ENCODE measurements at regions not wholly inside any gene's neighbourhood (a gene's known extent, or its start where the extent isn't known, plus 50 kb on each side); places are given as distances from the start of the nearest gene placed in this dataset.
"Not testable (repeated sequence)": the region's sequence is repeated elsewhere in the genome, so short reads cannot be mapped to it uniquely, and the experiment has no call there.

DNA sequence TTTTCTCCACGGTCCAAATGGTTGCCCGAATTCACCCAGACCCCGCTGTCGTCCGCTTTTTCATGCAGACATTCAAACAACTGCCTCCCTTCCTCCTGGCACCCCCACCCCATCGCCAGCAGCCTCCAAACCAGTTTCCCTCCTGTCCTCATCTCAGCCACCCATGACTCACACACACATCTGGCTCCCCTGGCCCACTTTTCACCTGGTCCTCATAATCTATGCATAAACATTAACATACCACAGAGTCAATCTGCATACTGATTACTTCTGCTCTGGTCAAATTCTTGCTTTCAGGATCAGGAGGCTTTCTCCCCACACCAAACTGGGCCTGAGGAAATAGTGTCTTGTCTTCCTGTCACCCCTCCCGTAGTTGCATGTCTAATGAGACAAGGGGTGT is 142.0 kb downstream of the OR4F15 start:
- H3K4me1 ChIP-seq, H3K4me3 ChIP-seq, DNase-seq: not testable (repeated sequence)

DNA sequence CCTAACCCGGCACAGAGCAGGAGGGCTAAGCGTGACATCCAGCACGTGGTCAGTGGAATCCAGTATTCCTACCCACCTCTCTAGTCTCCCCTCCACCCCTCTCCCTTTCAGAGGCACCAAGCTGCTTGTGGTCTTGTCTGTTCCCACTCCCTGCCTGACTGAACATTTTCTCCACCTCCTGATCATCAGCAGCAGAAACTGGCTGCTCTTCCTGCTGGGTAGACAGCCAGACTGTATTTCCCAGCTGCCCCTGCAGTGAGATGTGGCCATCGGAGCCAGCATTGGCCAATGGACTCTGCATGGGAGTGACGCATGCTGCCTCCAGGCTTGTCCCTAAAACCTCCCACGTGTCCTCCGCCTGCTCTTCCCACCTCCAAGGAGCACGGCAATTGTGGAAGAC is 143.8 kb downstream of the OR4F15 start:
- intact Hi-C loops (cut with DNase I); DNase-seq; H3K36me3 ChIP-seq: not testable (repeated sequence)

More for the DNA sequence above, 142.0 kb downstream of the OR4F15 start:
- H3K27ac ChIP-seq; H3K36me3 ChIP-seq; H3K9me3 ChIP-seq; H3K27me3 ChIP-seq; ATAC-seq; intact Hi-C loops (cut with DNase I): not testable (repeated sequence)
- WGBS, 2 donors, result 0% methylated on average over 1 of the region's 7 CpGs; no CpG with 5 or more reads in 1 of the 2 donors

DNA sequence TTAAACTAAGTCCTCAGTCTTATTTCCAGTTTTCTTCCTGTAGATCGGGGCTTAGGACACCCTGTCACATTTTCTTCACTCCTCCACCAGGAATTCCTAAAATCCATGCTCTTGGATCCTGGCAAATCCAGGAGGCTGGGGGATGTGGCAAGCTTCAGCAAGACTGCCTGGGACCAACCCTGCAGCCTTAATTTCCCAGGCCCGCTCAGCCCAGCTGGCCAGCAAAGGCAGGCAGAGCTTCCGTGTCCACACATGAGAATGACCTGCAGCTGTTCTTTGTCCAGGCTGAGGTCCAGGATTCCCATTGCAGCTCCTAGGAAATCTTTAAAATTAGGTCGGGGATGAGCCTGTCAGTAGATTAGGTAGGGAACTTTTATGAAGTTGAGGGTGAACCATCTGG is 146.7 kb downstream of the OR4F15 start:
- H3K9me3 ChIP-seq; H3K4me3 ChIP-seq; H3K36me3 ChIP-seq; intact Hi-C loops (cut with DNase I); ATAC-seq; H3K27me3 ChIP-seq; H3K27ac ChIP-seq; H3K4me1 ChIP-seq; DNase-seq: not testable (repeated sequence)
- WGBS, 2 donors, result 59 to 71% methylated on average over 2 of the region's 4 CpGs

More for the DNA sequence above, 143.8 kb downstream of the OR4F15 start:
- H3K4me3 ChIP-seq, H3K27ac ChIP-seq, ATAC-seq, H3K4me1 ChIP-seq, H3K9me3 ChIP-seq, H3K27me3 ChIP-seq: not testable (repeated sequence)
- WGBS, 2 donors, result 42 to 90% methylated on average over 2 to 4 of the region's 8 CpGs

DNA sequence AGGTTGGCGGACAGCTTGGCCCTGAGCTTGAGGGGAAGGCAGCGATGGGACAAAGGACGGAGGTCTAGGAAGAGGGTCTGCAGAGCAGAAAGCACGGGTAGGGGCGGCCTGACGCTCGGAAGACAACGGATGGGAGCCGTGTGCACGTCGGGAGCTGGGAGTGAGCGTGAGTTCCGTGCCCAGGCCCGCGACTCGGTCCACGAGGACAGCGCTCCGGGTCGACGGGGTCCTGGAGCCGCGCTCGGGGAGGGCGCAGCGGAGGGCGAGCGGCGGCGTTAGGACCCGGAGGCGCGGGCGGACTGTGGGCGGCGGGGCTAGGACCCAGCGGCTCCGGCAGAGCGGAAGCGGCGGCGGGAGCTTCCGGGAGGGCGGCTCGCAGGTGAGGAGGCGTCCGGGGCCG is 149.3 kb downstream of the OR4F15 start:
- WGBS, 2 donors, result no CpG with 5 or more reads among the region's 48 CpGs
- H3K4me3 ChIP-seq, result peak overlapping the region in 2 of 10 donors; percentile 53 to 54
- not testable (repeated sequence) for H3K27ac ChIP-seq

DNA sequence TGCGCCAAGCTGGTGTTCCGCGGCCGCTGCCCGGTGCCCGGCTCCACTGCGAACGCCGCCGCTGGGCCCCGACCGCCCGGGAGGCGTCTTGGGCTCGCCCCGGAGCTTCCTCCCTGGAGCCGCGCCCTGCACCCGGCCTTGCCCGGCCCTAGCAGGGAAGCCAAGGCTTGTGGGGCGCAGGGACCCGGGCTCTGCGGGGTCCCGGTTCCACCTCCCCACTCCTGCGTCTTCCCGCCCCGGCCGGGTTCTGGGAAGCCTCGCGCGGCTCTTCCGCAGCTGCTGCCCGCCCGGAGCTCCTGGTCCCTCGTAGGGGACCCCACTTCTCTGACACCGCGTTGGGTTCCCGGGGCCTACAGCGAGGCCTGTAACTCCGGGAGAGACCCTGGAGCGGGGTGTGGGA is 149.8 kb downstream of the OR4F15 start:
- ATAC-seq; H3K9me3 ChIP-seq; DNase-seq; intact Hi-C loops (cut with DNase I); H3K27me3 ChIP-seq; H3K36me3 ChIP-seq: not testable (repeated sequence)
- H3K4me1 ChIP-seq, result peaks cover 2 to 23% (median 8%) of the 10 kb centered on the region in 9 donors
- WGBS, 2 donors, result 0% methylated on average over 11 of the region's 41 CpGs; no CpG with 5 or more reads in 1 of the 2 donors
- H3K4me3 ChIP-seq, result peak overlapping the region in 4 of 10 donors; percentile 19 to 60 (median 38)
- H3K27ac ChIP-seq, result peak overlapping the region in 1 of 10 donors; percentile 66

More for the DNA sequence above, 149.3 kb downstream of the OR4F15 start:
- intact Hi-C loops (cut with DNase I); H3K27me3 ChIP-seq; H3K36me3 ChIP-seq; ATAC-seq; DNase-seq; H3K9me3 ChIP-seq: not testable (repeated sequence)
- H3K4me1 ChIP-seq, result peaks cover 2 to 23% (median 8%) of the 10 kb centered on the region in 9 donors

DNA sequence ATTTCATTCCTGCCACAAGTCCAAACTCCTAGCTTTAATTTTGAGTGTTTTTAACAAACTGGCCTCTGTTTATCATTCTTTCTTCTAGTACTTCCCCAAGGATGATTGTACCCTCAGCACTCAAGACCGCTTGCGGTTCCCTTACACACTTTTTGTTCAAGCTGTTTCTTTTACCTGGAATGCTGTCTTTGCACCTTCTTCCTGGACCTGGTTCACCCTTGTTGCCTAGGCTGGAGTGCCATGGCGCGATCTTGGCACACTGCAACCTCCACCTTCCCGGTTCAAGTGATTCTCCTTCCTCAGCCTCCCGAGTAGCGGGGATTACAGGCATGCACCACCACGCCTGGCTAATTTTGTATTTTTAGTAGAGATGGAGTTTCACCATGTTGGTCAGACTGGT is 151.7 kb downstream of the OR4F15 start:
- H3K27me3 ChIP-seq; DNase-seq; H3K36me3 ChIP-seq; intact Hi-C loops (cut with DNase I); H3K4me3 ChIP-seq; ATAC-seq; H3K27ac ChIP-seq; H3K9me3 ChIP-seq: not testable (repeated sequence)
- peaks cover 2 to 23% (median 8%) of the 10 kb centered on the region in 9 donors for H3K4me1 ChIP-seq
- WGBS, 2 donors, result 93 to 98% methylated on average over 5 to 6 of the region's 8 CpGs

DNA sequence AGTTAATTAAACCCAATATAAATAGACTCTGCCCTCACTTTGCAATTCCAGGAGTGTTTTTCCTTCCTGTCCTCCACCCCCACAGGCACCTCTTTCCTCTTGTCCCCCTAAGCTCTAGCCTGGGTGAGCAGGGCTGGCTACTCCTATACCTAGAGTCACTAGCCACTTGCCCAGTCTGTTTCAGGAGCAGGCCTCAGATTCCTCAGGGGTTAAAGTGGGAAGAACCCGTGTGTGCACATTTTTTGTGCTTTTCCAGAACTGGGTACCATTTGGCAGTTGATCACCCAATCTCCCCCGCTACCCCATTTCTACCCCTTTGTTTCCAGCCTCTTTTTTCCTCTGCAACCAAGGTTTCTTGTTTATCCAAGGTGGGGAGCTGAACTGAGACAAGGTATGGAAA is 153.4 kb downstream of the OR4F15 start:
- DNase-seq; H3K27ac ChIP-seq; intact Hi-C loops (cut with DNase I); H3K27me3 ChIP-seq; H3K4me3 ChIP-seq; H3K36me3 ChIP-seq; H3K9me3 ChIP-seq; ATAC-seq: not testable (repeated sequence)
- WGBS, 2 donors, result 77 to 79% methylated on average over 2 of the region's 2 CpGs
- peaks cover 2 to 23% (median 8%) of the 10 kb centered on the region in 9 donors for H3K4me1 ChIP-seq

DNA sequence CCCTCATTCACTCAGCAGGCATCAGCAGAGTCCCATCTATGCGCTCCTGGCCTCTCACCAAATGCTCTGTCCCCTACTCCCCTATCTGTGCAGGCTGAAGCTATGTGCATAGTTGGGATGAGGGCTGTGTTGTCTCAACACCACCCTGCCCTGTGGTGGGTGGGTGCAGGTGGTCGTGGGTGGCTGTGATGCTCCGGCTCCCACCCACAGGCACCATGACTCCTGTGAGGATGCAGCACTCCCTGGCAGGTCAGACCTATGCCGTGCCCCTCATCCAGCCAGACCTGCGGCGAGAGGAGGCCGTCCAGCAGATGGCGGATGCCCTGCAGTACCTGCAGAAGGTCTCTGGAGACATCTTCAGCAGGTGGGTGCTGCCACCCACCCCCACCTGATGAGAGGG is 153.9 kb downstream of the OR4F15 start:
- H3K27ac ChIP-seq, result not testable (repeated sequence)
- WGBS, 2 donors, result 90 to 92% methylated on average over 5 to 8 of the region's 8 CpGs

DNA sequence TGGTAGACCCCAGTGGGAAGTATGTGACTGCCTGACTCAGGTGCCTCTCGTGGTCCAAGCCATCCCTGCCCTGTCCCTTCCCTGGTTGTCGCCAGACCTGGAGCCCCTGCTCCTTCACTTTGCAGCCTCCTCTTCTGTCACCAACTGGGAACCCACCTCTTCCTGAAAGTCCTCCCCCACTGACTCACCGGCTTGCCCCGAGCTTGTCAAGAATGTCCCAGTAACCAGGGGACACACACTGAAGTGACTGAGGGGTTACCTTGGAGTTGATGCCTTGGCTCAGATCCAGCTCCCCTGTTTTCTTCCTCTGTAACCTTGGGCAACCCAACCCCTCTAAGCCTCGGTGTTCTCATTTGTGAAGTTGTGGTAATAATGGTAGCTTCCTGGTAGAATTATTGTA is 155.4 kb downstream of the OR4F15 start:
- intact Hi-C loops (cut with DNase I); H3K4me3 ChIP-seq; H3K27ac ChIP-seq; DNase-seq; H3K27me3 ChIP-seq; H3K36me3 ChIP-seq; H3K9me3 ChIP-seq; ATAC-seq: not testable (repeated sequence)
- 86 to 92% methylated on average over 3 of the region's 5 CpGs for WGBS, 2 donors
- H3K4me1 ChIP-seq, result peaks cover 2 to 21% (median 8%) of the 10 kb centered on the region in 9 donors

More for the DNA sequence above, 153.9 kb downstream of the OR4F15 start:
- H3K27me3 ChIP-seq; intact Hi-C loops (cut with DNase I); ATAC-seq; H3K4me3 ChIP-seq; H3K9me3 ChIP-seq; DNase-seq; H3K36me3 ChIP-seq: not testable (repeated sequence)
- peaks cover 2 to 23% (median 8%) of the 10 kb centered on the region in 9 donors for H3K4me1 ChIP-seq

DNA sequence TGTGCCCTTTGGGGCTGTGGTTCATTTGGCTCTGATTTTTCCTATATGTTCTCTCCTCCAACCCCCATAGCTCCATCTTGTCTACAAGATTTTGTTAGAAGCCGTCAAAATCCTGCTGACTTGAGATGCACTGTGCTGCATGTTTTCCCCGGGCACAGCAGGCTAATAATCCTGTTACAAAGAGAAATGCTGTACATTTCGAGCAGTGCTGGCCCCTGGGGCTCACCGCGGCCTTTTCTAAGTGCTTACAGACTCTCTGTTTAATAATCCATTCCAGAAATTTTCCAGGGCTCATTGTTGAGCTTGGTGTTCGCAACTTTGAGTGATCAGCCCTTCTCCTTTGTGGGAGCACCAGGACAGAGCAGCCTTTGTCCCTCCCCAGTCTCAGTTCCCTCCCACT is 158.6 kb downstream of the OR4F15 start:
- WGBS, 2 donors, result 89% methylated on average over 5 of the region's 6 CpGs; no CpG with 5 or more reads in 1 of the 2 donors
- H3K27me3 ChIP-seq; H3K9me3 ChIP-seq; H3K4me3 ChIP-seq; intact Hi-C loops (cut with DNase I); H3K36me3 ChIP-seq; H3K27ac ChIP-seq; DNase-seq; ATAC-seq; H3K4me1 ChIP-seq: not testable (repeated sequence)

DNA sequence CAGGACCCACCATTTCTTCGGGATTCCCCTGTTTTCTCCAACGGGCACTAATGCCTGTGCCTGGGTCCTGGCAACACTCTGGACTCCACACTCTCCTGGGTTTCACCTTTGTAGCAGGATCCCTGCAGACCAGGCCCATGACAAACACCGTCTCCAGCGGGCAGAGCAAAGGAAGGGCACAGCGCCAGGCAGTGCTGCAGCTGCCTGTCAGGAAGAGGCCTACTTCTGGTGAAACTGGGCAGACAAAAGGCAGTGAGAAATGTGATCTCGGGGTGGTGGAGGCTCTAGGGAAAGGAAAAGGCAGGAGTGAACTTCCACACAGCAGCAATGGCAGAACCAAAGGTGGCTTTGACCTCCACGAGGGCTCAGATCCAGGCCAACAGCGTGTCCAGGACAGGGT is 165.3 kb downstream of the OR4F15 start:
- intact Hi-C loops (cut with DNase I); DNase-seq; H3K36me3 ChIP-seq; ATAC-seq; H3K4me3 ChIP-seq; H3K27ac ChIP-seq; H3K4me1 ChIP-seq; H3K9me3 ChIP-seq; H3K27me3 ChIP-seq: not testable (repeated sequence)
- WGBS, 2 donors, result no CpG with 5 or more reads among the region's 8 CpGs
